Hepatocyte (in vitro differentiated cells): ENCODE measurements at regions not wholly inside any gene's neighbourhood (a gene's known extent, or its start where the extent isn't known, plus 50 kb on each side); places are given as distances from the start of the nearest gene placed in this dataset.

Experiments used
- DNase-seq: peaks from one replicate; pipeline ENCODE4 v3.0.0-alpha.2; 2016; ENCODE audit warnings: low spot score
- H2AFZ ChIP-seq: fragments of 200-600 bp; sonication (generic); 2 replicates; pipeline ENCODE4 v1.6.0; 2016; ENCODE audit warnings: antibody characterized with exemption, mild to moderate bottlenecking
- H3K27ac ChIP-seq: fragments of 200-600 bp; sonication (generic); 2 replicates; pipeline ENCODE4 v1.5.1; 2016; ENCODE audit warnings: mild to moderate bottlenecking
- H3K27me3 ChIP-seq: fragments of 200-600 bp; sonication (generic); 2 replicates; pipeline ENCODE4 v1.6.1; 2016
- H3K36me3 ChIP-seq: fragments of 200-600 bp; sonication (generic); replicated peaks from 2 replicates; pipeline ENCODE4 v1.5.1; 2016; ENCODE audit warnings: low read depth; ENCODE audit not compliant: insufficient read depth
- H3K4me1 ChIP-seq: fragments of 200-600 bp; sonication (generic); 2 replicates; pipeline ENCODE4 v1.5.1; 2016; ENCODE audit warnings: mild to moderate bottlenecking, moderate library complexity; ENCODE audit not compliant: insufficient read depth
- H3K4me2 ChIP-seq: fragments of 200-600 bp; sonication (generic); 2 replicates; pipeline ENCODE4 v1.6.0; 2016
- H3K4me3 ChIP-seq: fragments of 200-600 bp; sonication (generic); 2 replicates; pipeline ENCODE4 v1.5.1; 2016; ENCODE audit warnings: mild to moderate bottlenecking
- H3K79me2 ChIP-seq: fragments of 200-600 bp; sonication (generic); 2 replicates; pipeline ENCODE4 v1.6.0; 2017; ENCODE audit warnings: mild to moderate bottlenecking
- H3K9me2 ChIP-seq: fragments of 200-600 bp; sonication (generic); replicated peaks from 2 replicates; pipeline ENCODE4 v1.6.0; 2017; ENCODE audit warnings: mild to moderate bottlenecking; ENCODE audit not compliant: insufficient read depth
- H3K9me3 ChIP-seq: fragments of 200-600 bp; sonication (generic); 2 replicates; pipeline ENCODE4 v1.5.1; 2016; ENCODE audit warnings: low read depth, mild to moderate bottlenecking
- H4K20me1 ChIP-seq: fragments of 200-600 bp; sonication (generic); 2 replicates; pipeline ENCODE4 v1.6.0; 2016; ENCODE audit warnings: mild to moderate bottlenecking; ENCODE audit not compliant: insufficient read depth, poor library complexity, severe bottlenecking
- CTCF ChIP-seq: fragments of 200-600 bp; sonication (generic); IDR thresholded peaks from 2 replicates; pipeline ENCODE4 v1.5.1; 2016; ENCODE audit warnings: antibody characterized with exemption, mild to moderate bottlenecking; ENCODE audit not compliant: poor library complexity
- EZH2 ChIP-seq: fragments of 200-600 bp; sonication (generic); IDR thresholded peaks from 2 replicates; pipeline ENCODE4 v1.6.1; 2016; ENCODE audit warnings: antibody characterized with exemption, mild to moderate bottlenecking, borderline replicate concordance
- EZH2phosphoT487 ChIP-seq: fragments of 200-600 bp; sonication (generic); IDR thresholded peaks from one replicate; pipeline ENCODE4 v1.6.1; 2018; ENCODE audit warnings: antibody characterized with exemption, mild to moderate bottlenecking, low read depth, moderate library complexity; ENCODE audit not compliant: unreplicated experiment, severe bottlenecking
- WGBS: methylation state at CpG from one replicate; pipeline ENCODE4 v1.1.6; 2016; ENCODE audit warnings: low lambda C conversion rate; ENCODE audit errors: missing lambda C conversion rate; 5-methylcytosine and 5-hydroxymethylcytosine counted together

DNA sequence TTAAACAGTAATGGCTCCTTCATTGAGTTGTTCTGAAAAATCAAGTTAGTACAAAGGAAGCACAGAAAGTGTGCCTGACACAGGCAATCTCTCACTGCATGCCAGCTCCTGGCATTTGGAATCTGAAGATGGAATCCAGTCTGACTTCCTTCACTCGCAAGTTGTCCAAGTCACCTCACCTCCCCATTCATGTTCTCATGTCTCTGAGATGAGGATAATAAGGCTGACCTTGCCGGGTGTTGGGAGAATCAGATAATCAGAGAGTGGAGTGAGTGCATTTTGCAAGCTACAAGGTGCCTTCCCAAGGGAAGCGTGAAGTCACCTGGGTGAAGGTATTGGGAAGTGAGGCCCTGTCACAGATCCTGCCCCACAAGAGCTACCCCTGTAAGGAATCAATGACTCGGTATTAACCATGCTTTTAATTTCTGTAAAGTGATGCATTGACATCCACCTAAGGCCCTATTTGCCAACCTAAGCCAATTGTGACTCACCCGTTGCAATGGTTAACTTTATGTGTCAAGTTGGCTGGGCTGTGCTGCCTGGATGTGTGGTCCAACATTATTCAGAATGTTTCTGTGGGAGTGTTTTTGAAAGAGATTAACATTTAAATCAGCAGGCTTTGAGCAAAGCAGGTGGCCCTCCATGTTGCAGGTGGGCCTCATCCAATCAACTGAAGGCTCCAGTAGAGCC, 62.5 kb upstream of the TARBP1 start:
- 85% methylated on average over 5 of the region's 5 CpGs for WGBS
- H2AFZ ChIP-seq, result no peak overlapping the region
- no peaks in the 10 kb centered on the region for H3K9me2 ChIP-seq
- H3K9me3 ChIP-seq, result no peaks in the 10 kb centered on the region
- no peak overlapping the region for H3K27ac ChIP-seq
- no peaks in the 10 kb centered on the region for H3K79me2 ChIP-seq
- no peak for TF ChIP-seq EZH2
- TF ChIP-seq CTCF, result no peak
- no peak for TF ChIP-seq EZH2phosphoT487
- no peaks in the 10 kb centered on the region for H3K27me3 ChIP-seq
- no peaks in the 10 kb centered on the region for H4K20me1 ChIP-seq
- no peak overlapping the region for H3K4me2 ChIP-seq
- no peaks in the 10 kb centered on the region for H3K36me3 ChIP-seq
- no peak overlapping the region for H3K4me3 ChIP-seq
- peaks cover 57% of the 10 kb centered on the region for H3K4me1 ChIP-seq
- DNase-seq, result no peak

GRCh38 chr1:234540404-234540762, 61.4 kb upstream of the TARBP1 start:
- 94% methylated on average over 5 of the region's 5 CpGs for WGBS

DNA sequence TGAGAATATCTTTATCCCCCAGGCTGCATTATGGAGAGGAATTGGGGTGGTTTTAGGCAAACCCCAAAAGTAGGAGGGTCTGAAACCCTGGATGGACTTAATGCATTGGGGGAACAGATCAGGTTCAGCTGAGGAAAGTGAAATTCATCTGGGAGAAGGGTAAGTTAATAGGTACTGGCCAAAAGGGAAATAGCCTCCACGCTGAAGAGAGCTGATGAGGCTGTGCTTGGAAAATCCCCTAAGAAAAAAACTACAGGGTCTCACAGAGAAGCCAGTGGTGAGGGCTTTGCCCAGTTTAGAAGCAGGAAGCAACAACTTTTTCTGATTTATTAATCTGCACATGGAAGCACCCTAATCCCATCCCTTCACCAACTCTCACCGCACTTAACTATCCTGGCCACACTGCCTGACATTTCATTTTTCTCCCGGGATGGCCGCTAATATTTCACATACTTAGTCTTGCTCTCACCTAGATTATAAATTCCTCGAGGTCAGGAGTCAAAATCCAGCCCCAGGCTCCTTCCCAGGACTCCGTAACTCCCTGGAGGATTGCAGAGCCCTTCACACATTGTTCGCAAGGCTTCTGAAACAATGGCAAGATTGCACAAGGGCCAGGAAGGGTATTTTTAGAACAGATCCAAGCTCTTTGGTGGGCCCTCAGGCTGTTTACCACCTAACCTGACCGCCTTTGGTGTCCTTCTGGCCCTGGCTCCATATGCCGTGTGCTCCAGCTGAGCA, 60.9 kb upstream of the TARBP1 start:
- H3K4me3 ChIP-seq, result no peak overlapping the region
- TF ChIP-seq EZH2, result no peak
- no peak for TF ChIP-seq EZH2phosphoT487
- TF ChIP-seq CTCF, result no peak
- WGBS, result 83% methylated on average over 9 of the region's 9 CpGs
- no peaks in the 10 kb centered on the region for H3K79me2 ChIP-seq
- no peaks in the 10 kb centered on the region for H3K36me3 ChIP-seq
- no peaks in the 10 kb centered on the region for H4K20me1 ChIP-seq
- no peak overlapping the region for H3K4me2 ChIP-seq
- peaks cover 60% of the 10 kb centered on the region for H3K4me1 ChIP-seq
- no peaks in the 10 kb centered on the region for H3K27me3 ChIP-seq
- H2AFZ ChIP-seq, result no peak overlapping the region
- DNase-seq, result no peak
- H3K27ac ChIP-seq, result peak overlapping the region; percentile 92
- H3K9me2 ChIP-seq, result no peaks in the 10 kb centered on the region
- H3K9me3 ChIP-seq, result no peaks in the 10 kb centered on the region

More at GRCh38 chr1:234540404-234540762, 61.4 kb upstream of the TARBP1 start:
- Histone ChIP-seq H3K27me3 (no peaks in the 10 kb centered on the region), H3K4me2 (no peak overlapping the region), H3K9me2 (no peaks in the 10 kb centered on the region), H2AFZ (no peak overlapping the region), H3K27ac (no peak overlapping the region), H4K20me1 (no peaks in the 10 kb centered on the region), H3K4me1 (peaks cover 60% of the 10 kb centered on the region), H3K79me2 (no peaks in the 10 kb centered on the region), H3K9me3 (no peaks in the 10 kb centered on the region), H3K36me3 (no peaks in the 10 kb centered on the region), H3K4me3 (no peak overlapping the region)
- TF ChIP-seq EZH2phosphoT487, result no peak
- TF ChIP-seq CTCF, result no peak
- no peak for TF ChIP-seq EZH2
- no peak for DNase-seq
